Urothelium cell line (cell line): ENCODE measurements at regions not wholly inside any gene's neighbourhood (a gene's known extent, or its start where the extent isn't known, plus 50 kb on each side); places are given as distances from the start of the nearest gene placed in this dataset.
A peak's percentile ranks its signal among the peaks of the same experiment; 100 is the strongest.

ENCODE experiments used
- DNase-seq: peaks from one replicate; pipeline ENCODE4 v3.0.0; 2011; ENCODE audit warnings: low spot score, mixed read lengths
- FAIRE-seq: peaks from 2 replicates; lab custom pipeline; 2011; peaks lifted over from hg19 to GRCh38; lab: Jason Lieb, UNC

DNA sequence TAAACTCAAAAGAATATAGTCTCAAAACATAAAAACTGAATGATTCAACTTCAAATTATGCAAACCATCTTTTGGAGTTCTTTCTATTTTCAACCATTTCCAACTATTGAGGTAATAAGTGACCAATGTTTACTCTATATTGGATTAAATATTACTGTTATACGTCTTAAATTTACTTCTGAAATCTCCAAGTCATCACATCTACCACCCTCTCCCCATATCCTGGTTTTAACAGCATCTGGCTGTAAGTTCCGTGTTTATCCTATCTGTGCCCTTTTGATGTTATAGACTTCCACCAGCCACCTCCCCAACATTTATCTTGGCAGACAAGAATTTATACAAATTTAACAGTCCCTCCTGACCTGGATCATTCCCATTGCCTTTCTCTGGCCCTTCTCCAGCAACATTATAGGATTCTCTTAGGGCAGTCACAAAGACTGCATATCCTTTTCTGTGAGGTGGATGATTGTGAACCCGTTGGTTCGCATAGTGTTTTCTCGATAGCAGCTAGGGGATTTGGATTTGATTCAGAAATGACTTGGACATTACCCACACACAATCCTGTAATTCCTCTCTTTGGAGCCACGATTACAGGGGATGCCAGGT is 313.4 kb upstream of the FMN2 start:
- FAIRE-seq (no peak), DNase-seq (no peak)

DNA sequence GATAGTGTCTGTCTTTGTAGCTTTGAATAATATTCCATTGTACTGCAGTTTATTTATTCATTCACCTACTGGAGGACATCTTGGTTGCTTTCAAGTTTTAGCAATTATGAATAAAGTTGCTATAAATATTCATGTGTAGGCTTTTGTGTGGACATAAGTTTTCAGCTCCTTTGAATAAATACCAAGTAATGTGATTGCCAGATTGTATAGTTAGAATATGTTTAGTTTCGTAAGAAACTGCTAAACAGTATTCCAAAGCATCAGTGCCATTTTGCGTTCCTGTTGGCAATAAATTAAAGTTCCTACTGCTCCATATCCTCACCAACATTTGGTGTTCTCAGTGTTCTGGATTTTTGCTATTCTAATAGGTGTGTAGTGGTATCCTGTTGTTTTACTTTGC is 311.7 kb upstream of the FMN2 start:
- DNase-seq = no peak
- FAIRE-seq = no peak

DNA sequence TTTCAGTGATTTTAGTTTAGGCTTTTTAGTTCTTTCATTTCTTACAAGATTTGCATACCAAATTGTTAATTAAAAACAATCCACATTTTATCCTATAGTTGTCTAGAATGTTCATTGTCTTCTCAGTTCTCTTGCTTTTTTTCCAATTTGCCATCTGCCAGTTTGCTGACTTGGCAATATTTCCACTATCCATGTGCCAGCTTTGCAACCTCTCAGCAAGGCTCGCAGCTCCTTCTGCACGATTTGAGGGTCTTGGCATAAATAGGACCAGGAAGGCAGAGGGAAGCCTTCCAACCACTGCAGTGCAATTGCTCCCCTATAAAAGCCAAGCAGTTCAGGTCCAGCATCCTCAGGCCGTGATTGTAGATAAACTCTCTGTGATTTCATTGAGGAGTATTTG is 306.8 kb upstream of the FMN2 start:
- DNase-seq (no peak), FAIRE-seq (no peak)

DNA sequence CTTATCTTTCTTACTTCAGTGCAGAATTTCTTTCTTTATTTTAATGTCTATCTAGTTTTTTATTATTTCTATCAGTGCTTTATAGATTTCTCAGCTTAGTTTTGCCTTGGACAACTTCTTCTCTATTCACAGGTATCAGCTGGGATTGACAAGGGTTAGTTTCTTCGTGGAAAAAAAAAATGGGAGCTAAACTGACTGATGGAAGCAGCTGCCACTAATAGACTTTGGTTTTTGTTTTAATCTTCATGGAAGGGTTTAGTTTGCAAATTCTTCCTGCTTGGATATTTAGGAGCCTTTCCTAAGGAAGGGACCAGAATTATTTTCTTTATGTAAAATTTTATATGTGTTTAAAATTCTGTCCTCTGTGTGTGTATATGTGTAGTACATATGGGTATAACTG is 306.1 kb upstream of the FMN2 start:
- FAIRE-seq = no peak

DNA sequence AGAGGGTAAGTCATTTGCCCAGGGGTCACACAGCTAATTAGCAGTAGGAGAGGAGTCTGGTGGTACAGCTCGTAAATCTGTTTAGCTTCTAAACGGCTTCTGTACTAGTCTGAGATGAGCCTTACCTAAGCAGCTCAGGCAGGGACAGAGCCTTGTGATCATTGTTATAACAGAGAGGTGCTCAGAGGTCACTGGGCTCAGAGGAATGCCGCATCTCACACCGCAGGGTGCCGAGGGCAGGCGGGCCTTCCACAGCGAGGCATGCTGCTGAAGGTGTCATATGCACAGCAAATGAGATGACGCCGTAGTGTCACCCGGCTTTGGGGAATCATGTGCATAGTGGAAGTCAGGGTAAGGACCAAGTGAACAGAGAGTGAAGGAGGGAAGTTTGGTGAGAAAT is 305.2 kb upstream of the FMN2 start:
- FAIRE-seq (no peak), DNase-seq (no peak)

More for the DNA sequence above, 306.1 kb upstream of the FMN2 start:
- DNase-seq = no peak

DNA sequence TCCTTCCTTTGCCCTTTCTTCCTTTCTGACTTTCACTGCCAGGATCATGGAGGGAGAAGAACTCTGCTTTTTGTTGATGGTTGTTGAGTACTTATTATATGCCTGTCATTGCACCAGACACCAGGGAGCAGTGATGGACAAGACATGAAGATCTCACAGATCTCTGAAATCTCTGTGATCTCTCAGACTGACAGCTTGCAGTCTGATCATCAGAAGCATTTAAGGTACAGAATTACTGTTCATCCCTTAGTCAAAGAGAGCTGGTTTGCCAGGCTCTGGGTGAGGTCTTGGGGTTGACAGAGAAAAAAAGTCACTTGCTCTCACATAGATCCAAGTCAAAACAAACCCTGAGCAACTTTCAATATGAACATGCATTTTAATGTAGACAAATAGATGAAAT is 299.5 kb upstream of the FMN2 start:
- FAIRE-seq (no peak), DNase-seq (no peak)

DNA sequence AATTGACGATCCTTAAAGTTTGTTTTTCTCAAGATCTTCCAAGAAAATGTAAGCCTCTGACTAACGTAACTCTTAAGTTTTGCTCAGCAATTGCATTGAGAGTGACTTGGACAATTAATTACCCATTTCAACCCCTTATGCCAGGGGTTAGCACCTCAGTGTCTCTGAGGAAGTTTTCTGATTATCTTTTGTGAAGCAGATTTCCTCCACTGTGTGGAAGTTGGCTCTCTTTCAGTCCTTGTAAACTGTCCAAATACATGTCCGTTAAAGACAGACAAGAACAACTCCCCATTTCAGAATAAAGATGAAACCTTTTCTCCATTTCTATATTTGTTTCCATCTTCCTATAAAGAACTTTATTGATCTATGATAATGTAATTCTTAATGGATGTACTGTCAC is 296.4 kb upstream of the FMN2 start:
- no peak for DNase-seq

DNA sequence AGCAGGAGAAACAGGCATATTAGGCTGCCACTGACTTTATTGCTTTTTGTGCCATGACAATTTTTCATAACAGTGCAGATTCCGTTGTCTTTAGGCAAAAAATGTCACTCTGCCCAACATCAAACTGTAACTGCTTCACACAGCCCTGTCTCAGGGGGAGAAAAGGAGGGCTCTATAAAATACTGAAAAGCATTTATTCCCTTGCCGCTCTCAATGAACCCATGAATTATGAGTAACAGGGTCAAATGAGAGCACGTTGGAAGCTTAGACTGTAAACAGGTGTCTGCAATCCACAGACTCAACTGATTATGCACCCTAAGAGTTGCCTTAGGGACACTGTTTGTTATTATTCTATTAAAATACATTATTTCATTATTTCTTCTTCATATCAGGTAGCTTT is 292.1 kb upstream of the FMN2 start:
- FAIRE-seq (no peak), DNase-seq (no peak)

More for the DNA sequence above, 296.4 kb upstream of the FMN2 start:
- no peak for FAIRE-seq

DNA sequence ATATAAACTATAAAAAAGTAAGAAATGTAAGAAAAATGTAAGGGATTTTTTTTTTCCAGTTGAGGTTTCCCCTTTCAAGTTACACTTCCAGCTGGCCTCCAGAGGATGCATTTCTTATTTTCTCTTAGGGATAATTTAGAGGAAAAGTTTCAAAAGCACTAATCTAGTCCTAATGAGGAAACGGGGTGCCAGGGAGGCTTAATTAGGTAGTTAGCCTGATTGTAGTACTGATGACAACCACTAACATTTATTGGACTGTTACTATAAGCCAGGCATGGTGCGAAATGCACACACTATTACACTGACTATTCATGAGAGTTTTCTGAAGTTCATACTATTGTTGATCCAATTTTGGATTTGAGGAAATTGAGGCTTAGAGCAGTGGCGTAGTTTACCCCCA is 290.8 kb upstream of the FMN2 start:
- DNase-seq = no peak
- no peak for FAIRE-seq

DNA sequence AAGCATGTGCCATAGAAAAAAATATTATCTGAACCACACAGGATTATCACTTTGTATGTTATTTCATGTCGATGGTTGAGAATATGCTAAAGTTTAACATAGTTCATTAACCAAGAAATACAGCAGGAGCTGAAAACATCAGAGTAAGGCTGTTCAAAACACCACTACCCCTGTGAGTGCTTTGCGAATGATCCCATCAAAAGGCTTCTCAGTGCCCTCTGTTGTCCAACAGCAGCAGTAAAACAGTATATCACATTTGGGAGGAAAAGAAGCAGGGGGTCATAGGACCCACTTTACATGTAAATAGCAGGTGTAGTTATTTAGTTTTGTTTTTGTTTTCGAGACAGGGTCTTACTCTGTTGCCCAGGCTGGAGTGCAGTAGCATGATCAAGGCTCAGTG is 289.4 kb upstream of the FMN2 start:
- DNase-seq (no peak), FAIRE-seq (no peak)

DNA sequence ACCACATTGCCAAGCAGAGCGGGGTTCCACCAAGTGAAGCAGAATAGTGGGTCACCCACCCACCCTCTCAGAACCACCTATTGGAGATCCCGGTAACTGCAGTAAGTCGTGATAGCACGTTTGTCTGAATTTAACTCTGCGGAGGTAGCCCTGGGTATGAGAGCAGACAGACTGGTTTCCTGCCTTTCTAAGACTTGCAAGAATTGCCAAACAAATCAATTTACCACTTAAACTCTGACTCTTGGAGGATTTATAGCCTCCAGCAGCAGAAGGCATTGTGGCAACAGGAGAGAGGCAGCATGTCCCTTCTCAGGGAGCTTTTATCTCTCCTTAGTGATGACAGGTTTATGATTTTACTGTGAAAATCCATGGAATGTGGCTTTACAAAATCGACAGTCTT is 287.9 kb upstream of the FMN2 start:
- FAIRE-seq = no peak

DNA sequence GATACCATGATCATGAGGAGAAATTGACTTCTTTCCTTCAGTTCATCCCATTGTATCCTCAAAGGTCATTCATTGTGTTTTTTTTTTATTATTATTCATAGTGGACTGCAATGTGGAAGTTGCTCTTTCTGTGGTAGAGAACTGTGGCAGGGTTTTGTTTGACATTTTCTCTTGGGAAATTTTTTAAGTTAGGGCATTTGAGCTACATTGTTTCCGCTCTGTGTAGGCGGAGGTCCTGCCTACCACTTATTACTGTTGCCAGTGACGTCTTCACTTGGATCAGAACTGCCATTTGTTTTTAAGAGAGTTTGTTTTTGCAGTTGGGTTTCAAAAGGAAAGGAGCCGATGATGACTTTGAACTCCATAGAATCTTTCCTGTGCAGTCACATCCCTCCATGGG is 287.4 kb upstream of the FMN2 start:
- DNase-seq (no peak), FAIRE-seq (no peak)

More for the DNA sequence above, 287.9 kb upstream of the FMN2 start:
- DNase-seq = no peak

DNA sequence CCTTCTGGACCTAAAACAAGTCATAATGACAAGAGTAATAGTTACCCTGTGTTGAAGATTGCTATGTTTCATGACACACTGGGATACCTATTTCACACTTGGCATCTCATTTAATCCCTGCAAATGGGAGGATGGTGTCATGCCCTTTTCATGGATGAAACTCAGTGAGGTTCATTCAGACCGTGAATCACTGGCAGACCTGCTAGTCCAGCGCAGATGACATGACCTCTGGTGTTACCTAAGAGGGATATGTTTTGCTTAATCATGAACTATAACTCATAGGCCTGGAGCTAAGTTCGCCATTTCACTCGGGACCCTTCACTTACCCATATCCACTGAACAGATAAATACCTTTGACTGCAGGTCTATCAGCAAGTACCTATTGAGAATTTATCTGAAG is 286.6 kb upstream of the FMN2 start:
- DNase-seq (no peak), FAIRE-seq (no peak)

DNA sequence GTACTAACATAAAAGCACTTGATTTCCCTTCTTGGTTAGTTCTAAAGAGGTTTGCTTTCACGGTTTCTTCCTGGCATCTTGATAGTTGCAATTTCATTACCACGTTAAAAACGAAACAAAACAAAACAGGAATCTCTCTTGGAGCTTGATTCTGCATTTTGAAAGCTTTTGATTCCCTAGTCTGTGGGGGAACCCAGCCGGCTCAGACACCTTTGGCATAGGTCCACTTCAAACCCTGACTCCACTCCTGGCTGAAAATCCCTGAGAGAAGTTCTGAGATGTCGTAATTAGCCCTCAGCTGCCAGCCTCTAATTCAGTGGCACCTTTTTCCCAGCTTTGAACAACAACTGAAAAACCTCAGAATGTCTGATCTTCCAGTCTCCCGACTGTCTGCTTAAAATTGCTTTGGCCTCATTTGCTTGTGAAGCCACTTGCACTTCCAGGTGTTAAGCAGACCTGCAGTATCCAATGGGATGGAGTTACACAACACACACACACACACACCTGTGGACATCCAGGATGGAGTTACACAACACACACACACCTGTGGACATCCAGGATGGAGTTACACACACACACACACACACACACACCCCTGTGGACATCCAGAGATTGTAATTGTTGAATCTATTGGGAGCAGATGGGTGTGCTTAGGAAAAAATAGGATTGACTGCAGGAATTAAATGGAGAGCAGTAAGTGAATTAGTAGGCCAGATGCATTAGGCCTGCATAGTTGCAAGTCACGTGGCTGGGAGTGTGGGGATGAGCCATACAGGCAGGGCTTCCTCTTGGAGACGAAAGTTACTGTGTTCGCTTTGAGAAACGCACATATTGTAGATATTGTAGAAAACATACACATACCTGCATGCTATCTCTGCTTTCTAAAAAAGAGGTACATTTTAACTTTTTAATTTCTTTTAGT is 285.6 kb upstream of the FMN2 start:
- no peak for FAIRE-seq

DNA sequence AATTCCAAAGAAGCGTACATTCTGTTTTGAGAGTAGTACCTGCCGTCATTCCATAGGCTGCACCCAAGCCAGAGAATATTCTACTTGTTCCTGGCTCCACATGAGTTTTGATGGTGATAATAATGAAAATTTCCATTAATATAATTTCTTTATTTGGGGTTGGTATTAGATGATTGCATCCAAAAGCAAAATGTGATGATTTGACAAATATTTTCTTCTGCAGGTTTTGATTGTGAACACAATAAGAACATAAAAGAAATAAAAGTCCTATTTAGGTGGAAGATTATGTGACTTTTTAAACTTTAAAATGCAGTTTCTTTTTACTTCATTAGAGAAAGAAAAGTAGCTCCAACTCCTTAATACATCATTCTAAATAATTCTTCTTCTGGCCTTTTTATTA is 284.8 kb upstream of the FMN2 start:
- DNase-seq (no peak), FAIRE-seq (no peak)

More for the DNA sequence above, 285.6 kb upstream of the FMN2 start:
- no peak for DNase-seq

DNA sequence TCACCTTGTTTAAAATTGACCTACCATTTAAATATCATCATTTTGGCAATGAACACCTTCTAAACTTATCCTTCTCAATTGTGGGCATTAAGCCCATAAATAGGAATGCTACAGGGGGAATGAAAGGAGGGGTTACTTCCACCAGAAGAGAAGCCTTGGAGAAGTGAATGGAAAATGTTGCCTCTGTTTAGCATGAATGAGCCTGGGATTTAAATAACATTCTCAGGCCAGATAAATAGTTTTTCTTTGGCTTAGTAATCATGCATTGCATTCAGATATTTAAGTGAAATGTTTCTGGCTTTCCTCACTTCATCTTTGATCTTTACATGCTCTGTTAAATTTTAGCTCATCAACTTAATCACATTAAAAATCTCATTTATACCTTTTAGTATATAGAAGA is 284.3 kb upstream of the FMN2 start:
- DNase-seq = no peak
- no peak for FAIRE-seq

DNA sequence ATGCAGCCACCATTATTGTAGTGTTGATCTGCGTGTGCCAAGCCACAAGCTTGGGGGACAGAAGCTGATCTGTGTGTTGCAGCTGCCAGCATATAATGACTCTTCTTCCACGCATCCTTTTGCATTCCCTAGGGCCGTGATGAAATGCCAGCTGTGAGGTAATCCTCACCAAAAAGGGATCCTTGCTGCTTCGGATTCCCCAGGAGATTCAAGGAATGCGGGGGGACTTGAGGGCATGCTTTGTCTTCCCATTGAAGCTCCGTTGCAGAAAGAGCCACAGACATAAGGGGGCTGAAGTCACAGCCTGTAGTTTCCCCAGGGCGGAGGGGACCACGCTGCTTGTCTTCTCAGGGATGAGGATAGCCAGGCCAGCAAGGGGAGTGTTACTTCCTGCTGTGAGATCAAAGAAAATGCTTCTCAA is 281.6 kb upstream of the FMN2 start:
- DNase-seq = peak; percentile 18

DNA sequence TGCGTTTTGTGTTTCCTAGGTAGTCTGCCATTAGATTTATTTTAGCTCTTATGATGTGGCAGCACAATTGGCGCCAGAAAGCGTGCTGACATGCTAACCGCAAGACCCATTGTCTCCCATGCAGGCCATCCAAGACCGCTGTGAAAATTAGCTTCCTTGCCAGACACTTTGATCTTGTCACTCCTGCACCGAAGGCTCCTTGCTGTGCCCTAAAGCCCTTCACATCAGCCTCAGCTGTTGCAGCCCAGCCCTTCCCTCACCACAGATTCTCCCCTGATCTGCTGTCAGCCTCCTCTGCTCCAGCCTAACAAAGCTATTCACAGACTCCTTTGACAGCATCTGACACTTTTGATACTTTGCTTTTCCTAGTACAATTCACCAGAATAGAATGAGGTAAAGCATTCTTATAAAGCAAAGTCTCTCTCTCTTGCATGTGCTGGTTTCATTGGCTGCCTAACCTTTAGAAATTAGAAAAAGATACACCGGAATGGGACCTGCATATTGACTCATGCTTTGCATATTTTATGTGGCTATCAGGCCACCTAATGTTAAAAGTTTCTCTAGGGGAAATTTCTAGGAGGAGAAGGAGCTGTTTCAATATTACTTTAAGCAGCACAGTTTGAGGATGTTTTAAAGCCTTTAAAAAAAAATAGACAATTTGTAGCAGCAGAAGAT is 280.3 kb upstream of the FMN2 start:
- FAIRE-seq (peak; percentile 13), DNase-seq (no peak)

More for the DNA sequence above, 281.6 kb upstream of the FMN2 start:
- FAIRE-seq = no peak

DNA sequence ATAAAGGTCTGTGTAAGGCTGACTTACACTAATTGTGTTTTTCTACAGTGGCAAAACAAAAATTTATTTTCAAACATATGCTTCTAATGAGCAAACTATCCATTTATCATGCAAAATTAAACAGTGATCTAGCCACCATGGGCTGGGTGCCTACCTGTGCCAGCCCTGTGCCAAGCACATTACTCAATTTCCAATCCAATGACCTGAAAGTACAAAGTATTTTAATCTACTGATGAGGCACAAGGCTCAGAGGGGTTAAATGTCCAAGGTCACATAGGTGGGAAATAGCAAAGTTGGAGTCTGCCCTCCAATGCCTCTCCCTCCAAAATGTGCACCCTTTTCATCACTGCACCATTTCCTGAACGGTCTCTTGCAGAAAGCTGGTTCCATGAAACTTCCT is 279.1 kb upstream of the FMN2 start:
- FAIRE-seq (no peak), DNase-seq (no peak)

DNA sequence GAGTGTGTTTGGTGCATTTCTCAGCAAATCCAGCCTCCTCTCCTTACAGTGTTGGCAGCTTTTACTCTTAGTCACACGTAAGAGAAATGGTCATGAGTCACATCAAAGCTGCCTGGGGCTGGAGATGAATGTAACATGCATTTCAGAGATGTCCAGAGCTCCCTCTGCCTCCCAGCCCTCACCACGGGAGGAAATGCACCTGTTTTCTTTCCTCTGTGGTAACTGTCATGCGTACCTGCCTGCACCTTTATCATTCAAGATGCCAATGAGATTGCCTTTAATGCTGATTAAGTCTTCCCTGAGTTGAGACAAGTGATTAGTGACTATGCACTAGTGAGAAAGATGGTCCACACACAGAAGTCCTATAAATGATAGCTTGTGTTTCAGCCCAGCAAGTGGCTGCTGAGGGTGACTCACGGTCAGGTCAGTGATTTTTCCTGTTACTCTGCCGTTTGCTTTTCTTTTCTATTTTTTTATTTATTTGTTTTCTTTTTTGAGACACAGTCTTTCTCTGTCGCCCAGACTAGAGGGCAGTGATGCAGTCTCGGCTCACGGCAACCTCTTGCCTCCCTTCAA is 277.3 kb upstream of the FMN2 start:
- peak; percentile 82 for DNase-seq
- peak; percentile 20 for FAIRE-seq

DNA sequence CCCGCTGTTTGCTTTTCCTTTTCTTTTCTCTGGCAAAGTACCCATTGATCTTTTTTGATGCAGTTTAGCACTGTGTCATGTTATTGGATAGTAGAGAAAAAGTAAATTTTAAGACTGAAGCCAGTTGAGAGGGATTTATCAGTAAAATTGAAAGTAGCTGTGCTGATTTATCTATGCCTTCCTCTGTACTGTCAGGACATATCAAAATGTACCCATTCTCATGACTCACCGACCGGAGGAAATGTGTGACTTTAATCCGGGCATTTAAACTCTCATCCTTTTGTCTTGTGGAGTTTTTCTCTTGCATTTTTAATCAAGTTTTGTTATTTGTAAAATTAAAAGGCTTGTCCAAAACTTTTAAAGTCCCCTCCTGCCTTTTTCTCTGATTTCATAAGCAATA is 276.6 kb upstream of the FMN2 start:
- DNase-seq (no peak), FAIRE-seq (no peak)
